Mucosa of rectum (tissue), 2 donors: ENCODE measurements at regions not wholly inside any gene's neighbourhood (a gene's known extent, or its start where the extent isn't known, plus 50 kb on each side); places are given as distances from the start of the nearest gene placed in this dataset.
"Not testable (repeated sequence)": the region's sequence is repeated elsewhere in the genome, so short reads cannot be mapped to it uniquely, and the experiment has no call there.

Source experiments
- H3K27ac ChIP-seq, 2 donors: one replicate each; pipeline ENCODE4 v1.7.0; 2013; ENCODE audit warnings: inconsistent platforms in 2 of 2, low read depth in 2 of 2, low read length in 2 of 2
- H3K27me3 ChIP-seq, 2 donors: one replicate each; pipeline ENCODE4 v1.7.0; 2013; ENCODE audit warnings: low read length in 2 of 2; ENCODE audit not compliant: control insufficient read depth in 2 of 2, insufficient read depth in 2 of 2
- H3K36me3 ChIP-seq, 2 donors: one replicate each; pipeline ENCODE4 v1.7.0; 2013; ENCODE audit warnings: low read length in 2 of 2; ENCODE audit not compliant: control insufficient read depth in 2 of 2, insufficient read depth in 2 of 2
- H3K4me1 ChIP-seq, 2 donors: one replicate each; pipeline ENCODE4 v1.7.0; 2013; ENCODE audit warnings: low read length in 2 of 2, mild to moderate bottlenecking in 1 of 2; ENCODE audit not compliant: control insufficient read depth in 2 of 2, insufficient read depth in 2 of 2
- H3K4me3 ChIP-seq, 2 donors: one replicate each; pipeline ENCODE4 v1.7.0; 2013; ENCODE audit warnings: low read length in 2 of 2
- H3K9ac ChIP-seq, 2 donors: one replicate each; pipeline ENCODE4 v1.7.0; 2013; ENCODE audit warnings: low read length in 2 of 2, low read depth in 1 of 2, mild to moderate bottlenecking in 1 of 2
- H3K9me3 ChIP-seq, 2 donors: one replicate each; pipeline ENCODE4 v1.7.0; 2013; ENCODE audit warnings: low read length in 2 of 2; ENCODE audit not compliant: control insufficient read depth in 2 of 2
- donor health status: healthy.
- donor health status: Normal muscosa, but diverticular disease.

DNA sequence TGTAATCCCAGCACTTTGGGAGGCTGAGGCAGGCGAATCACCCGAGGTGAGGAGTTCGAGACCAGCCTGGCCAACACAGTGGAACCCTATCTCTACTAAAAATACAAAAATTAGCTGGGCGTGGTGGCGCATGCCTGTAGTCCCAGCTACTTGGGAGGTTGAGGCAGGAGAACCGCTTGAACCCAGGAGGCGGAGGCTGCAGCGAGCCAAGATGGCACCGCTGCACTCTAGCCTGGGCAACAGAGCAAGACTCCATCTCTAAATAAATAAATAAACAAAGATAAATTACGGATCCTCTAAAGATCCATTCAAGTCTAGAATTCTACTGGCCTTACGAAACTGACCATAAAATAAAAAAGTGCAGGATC is 60.4 kb downstream of the SIPA1L2 start:
- not testable (repeated sequence) for H3K4me3 ChIP-seq, H3K27ac ChIP-seq, H3K36me3 ChIP-seq, H3K9me3 ChIP-seq, H3K27me3 ChIP-seq, H3K9ac ChIP-seq, H3K4me1 ChIP-seq

- Histone ChIP-seq H3K4me1 (peaks cover 0 to 2% of the 10 kb centered on the region in 2 donors), H3K4me3 (no peak overlapping the region), H3K27me3 (no peaks in the 10 kb centered on the region), H3K36me3 (peaks cover 0 to 4% of the 10 kb centered on the region in 2 donors), H3K9me3 (no peaks in the 10 kb centered on the region), H3K9ac (no peak overlapping the region), H3K27ac (no peak overlapping the region)
These were observed 60.9 kb downstream of the SIPA1L2 start for GRCh38 chr1:232568906-232569553.

DNA sequence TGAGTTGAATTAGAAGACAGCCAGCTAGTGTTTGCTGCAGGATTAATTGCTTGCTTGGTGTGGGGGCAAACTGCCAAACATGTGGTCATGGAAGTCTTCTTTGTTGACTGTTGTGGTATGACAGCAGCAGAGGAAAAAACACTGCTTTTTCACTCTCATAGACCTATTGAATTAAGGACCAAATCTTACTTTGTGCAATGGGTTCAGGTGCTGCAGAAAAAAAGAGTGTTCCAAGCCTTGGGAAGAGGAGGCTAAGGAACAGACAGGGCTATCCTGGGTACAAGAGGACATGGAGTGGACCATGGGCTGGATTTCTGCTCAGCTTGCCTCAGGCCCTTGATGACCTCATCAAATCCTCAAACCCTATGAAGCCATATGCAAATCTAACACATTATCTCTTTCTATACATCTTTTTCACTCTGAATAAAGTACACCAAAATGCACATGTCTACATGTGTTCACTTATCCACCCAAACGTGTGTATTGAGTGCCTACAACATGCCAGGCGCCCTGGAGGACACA is 61.5 kb downstream of the SIPA1L2 start:
- Histone ChIP-seq H3K9me3 (no peaks in the 10 kb centered on the region), H3K4me3 (no peak overlapping the region), H3K27me3 (no peaks in the 10 kb centered on the region), H3K27ac (no peak overlapping the region), H3K4me1 (peaks cover 0 to 2% of the 10 kb centered on the region in 2 donors), H3K36me3 (peaks cover 0 to under 1% of the 10 kb centered on the region in 2 donors), H3K9ac (no peak overlapping the region)

DNA sequence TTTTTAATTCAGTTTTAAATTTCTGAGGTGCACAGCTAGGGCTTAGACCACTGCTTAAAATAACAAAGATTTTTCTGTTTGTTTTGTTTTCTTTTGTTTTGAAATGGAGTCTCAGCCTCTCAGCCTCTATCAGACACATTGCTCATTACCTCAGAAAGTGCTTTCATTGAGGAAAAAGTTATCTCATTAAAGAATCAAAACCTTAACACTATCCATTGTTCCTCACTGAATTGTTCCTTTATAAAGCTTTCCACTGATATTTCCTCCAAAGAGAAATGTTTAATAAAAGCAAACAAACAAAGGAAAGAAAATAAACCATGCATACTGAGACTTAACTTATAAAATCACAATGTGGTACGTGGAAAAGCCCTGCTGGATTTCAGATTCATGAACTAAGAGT is 63.8 kb downstream of the SIPA1L2 start:
- H3K4me3 ChIP-seq: no peak overlapping the region
- H3K9me3 ChIP-seq: no peaks in the 10 kb centered on the region
- no peak overlapping the region for H3K27ac ChIP-seq
- H3K9ac ChIP-seq: no peak overlapping the region
- peaks cover 0 to 2% of the 10 kb centered on the region in 2 donors for H3K4me1 ChIP-seq
- H3K27me3 ChIP-seq: no peaks in the 10 kb centered on the region
- H3K36me3 ChIP-seq: no peaks in the 10 kb centered on the region

DNA sequence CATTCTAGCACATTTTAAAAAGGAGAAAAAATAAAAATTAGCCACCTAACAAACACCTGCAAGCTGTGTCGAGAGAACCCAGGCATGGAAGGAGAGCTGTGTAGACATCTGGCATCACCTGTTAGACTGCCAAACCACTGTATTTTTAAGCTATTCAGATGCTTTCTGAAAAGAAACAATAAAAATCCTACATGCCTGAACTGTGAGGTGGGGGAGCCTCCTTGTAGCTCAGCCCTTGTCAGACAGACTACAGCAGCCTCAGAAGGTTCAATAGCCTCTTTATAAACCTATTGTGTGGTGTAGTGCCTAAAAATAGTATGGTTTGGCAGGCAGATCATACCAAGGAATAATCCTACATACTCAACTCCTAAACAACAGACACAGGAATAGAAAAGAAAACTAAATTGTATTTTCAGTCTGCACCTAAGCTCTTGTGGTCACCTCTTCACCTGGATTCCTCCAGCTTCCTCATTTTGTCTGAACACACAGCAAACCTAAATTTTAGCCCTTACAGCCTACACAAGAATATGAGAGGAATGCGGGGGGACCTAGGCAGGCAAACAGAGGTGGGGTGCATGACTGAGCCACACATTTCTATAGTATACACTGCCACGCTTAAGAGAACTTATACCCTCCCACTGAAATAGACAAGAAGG is 67.0 kb downstream of the SIPA1L2 start:
- no peaks in the 10 kb centered on the region for H3K9me3 ChIP-seq
- no peaks in the 10 kb centered on the region for H3K4me1 ChIP-seq
- H3K9ac ChIP-seq: no peak overlapping the region

GRCh38 chr1:232561381-232561780 is 68.6 kb downstream of the SIPA1L2 start:
- H3K27me3 ChIP-seq: no peaks in the 10 kb centered on the region
- no peak overlapping the region for H3K4me3 ChIP-seq
- H3K36me3 ChIP-seq: no peaks in the 10 kb centered on the region
- H3K9ac ChIP-seq: no peak overlapping the region
- H3K9me3 ChIP-seq: no peaks in the 10 kb centered on the region
- no peak overlapping the region for H3K27ac ChIP-seq
- peaks cover 0 to 13% of the 10 kb centered on the region in 2 donors for H3K4me1 ChIP-seq

More for the DNA sequence above, 67.0 kb downstream of the SIPA1L2 start:
- Histone ChIP-seq H3K4me3 (no peak overlapping the region), H3K27me3 (no peaks in the 10 kb centered on the region), H3K27ac (no peak overlapping the region), H3K36me3 (no peaks in the 10 kb centered on the region)

DNA sequence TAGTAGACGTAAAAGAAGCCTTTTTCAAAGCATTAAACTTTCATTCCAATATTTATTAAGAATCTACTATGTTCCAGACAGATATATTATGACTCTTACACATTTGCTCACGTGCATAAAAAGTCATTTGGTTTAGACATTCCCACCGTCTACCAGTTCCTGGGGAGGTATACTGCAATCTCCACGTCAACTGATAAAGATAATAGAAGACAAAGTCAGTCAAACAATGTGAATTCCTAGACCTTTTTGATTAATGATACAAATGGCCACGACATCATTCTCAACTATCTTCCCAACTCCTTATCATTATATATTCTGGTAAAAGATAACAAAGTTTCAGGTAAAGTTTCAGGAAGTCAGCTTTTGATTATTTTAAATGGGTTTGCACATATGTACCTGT is 69.0 kb downstream of the SIPA1L2 start:
- Histone ChIP-seq H3K27me3 (no peaks in the 10 kb centered on the region), H3K9ac (no peak overlapping the region), H3K4me1 (peaks cover 0 to 18% of the 10 kb centered on the region in 2 donors), H3K27ac (no peak overlapping the region), H3K4me3 (no peak overlapping the region), H3K36me3 (no peaks in the 10 kb centered on the region), H3K9me3 (no peaks in the 10 kb centered on the region)

GRCh38 chr1:232558954-232559353 is 71.0 kb downstream of the SIPA1L2 start:
- Histone ChIP-seq H3K27me3 (no peaks in the 10 kb centered on the region), H3K36me3 (no peaks in the 10 kb centered on the region), H3K9ac (no peak overlapping the region), H3K9me3 (no peaks in the 10 kb centered on the region), H3K4me1 (peaks cover 4 to 33% of the 10 kb centered on the region in 2 donors), H3K4me3 (no peak overlapping the region), H3K27ac (no peak overlapping the region)

DNA sequence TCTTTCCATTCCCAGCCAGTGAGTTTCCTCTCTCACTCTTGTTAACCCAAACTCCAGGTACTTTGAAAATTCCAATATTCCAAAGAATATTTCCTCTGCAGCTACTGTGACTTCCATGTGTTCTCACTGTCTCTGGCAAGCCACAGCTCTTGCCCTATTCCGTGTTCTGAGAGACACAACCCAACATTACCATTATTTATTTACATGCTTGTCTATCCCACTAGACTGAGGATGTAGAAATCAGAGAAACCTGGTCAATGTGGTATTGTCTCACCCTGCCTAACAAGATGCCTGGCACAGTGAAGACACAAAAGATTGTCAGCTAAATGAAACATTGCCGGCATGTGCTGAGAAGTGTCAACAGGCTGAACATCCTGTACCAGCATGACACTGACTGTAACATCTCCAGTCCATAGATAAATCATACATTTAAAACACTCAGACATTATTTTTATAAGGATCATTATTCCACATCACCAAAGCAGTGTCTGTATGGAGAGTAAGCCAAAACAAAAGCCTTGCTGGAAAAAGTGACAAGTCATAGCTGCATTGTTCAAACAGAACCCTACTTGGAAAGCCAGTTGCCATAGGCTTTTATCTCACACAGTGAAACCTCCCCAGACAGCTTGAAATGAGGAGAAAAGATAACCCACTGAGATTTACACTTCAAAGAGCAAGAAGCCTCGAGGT is 72.3 kb downstream of the SIPA1L2 start:
- H3K9me3 ChIP-seq: no peaks in the 10 kb centered on the region
- peaks cover 0 to 4% of the 10 kb centered on the region in 2 donors for H3K36me3 ChIP-seq
- H3K4me1 ChIP-seq: peaks cover 4 to 37% of the 10 kb centered on the region in 2 donors
- no peak overlapping the region for H3K4me3 ChIP-seq
- no peak overlapping the region for H3K9ac ChIP-seq
- no peak overlapping the region for H3K27ac ChIP-seq
- H3K27me3 ChIP-seq: no peaks in the 10 kb centered on the region

GRCh38 chr1:232557096-232557495 is 72.8 kb downstream of the SIPA1L2 start:
- no peaks in the 10 kb centered on the region for H3K27me3 ChIP-seq
- peaks cover 4 to 37% of the 10 kb centered on the region in 2 donors for H3K4me1 ChIP-seq

More at GRCh38 chr1:232557096-232557495, 72.8 kb downstream of the SIPA1L2 start:
- H3K36me3 ChIP-seq: peaks cover 2 to 4% of the 10 kb centered on the region in 2 donors
- H3K27ac ChIP-seq: no peak overlapping the region
- H3K4me3 ChIP-seq: no peak overlapping the region
- H3K9me3 ChIP-seq: no peaks in the 10 kb centered on the region
- no peak overlapping the region for H3K9ac ChIP-seq
